ENCODE measurements at regions not wholly inside any gene's neighbourhood (a gene's known extent, or its start where the extent isn't known, plus 50 kb on each side); places are given as distances from the start of the nearest gene placed in this dataset.

GRCh38 chr20:55586610-55587009 is 418.7 kb downstream of the CBLN4 start:
- DNase-seq: no peak

- DNase-seq: no peak
Measured at GRCh38 chr20:55584964-55585363, 420.4 kb downstream of the CBLN4 start.

GRCh38 chr20:55584307-55584706 is 421.0 kb downstream of the CBLN4 start:
- no peak for DNase-seq

GRCh38 chr20:55583036-55583435 is 422.3 kb downstream of the CBLN4 start:
- DNase-seq: no peak

GRCh38 chr20:55582498-55582897 is 422.8 kb downstream of the CBLN4 start:
- DNase-seq: no peak

- DNase-seq: no peak
Measured at GRCh38 chr20:55581519-55581918, 423.8 kb downstream of the CBLN4 start.

GRCh38 chr20:55580475-55580874 is 424.8 kb downstream of the CBLN4 start:
- no peak for DNase-seq

- no peak for DNase-seq
Measured at GRCh38 chr20:55579802-55580201, 425.5 kb downstream of the CBLN4 start.

- DNase-seq: no peak
Measured at GRCh38 chr20:55576981-55577380, 428.3 kb downstream of the CBLN4 start.

- no peak for DNase-seq
Measured at GRCh38 chr20:55569084-55569483, 436.2 kb downstream of the CBLN4 start.

GRCh38 chr20:55567826-55568225 is 437.5 kb downstream of the CBLN4 start:
- no peak for DNase-seq

GRCh38 chr20:55565096-55565773 is 440.1 kb downstream of the CBLN4 start:
- no peak for DNase-seq

GRCh38 chr20:55561259-55561658 is 444.1 kb downstream of the CBLN4 start:
- DNase-seq: no peak

GRCh38 chr20:55557191-55557590 is 448.1 kb downstream of the CBLN4 start:
- no peak for DNase-seq

GRCh38 chr20:55555075-55555650 is 450.2 kb downstream of the CBLN4 start:
- DNase-seq: no peak

GRCh38 chr20:55544638-55545037 is 460.7 kb downstream of the CBLN4 start:
- no peak for DNase-seq

GRCh38 chr20:55540486-55540885 is 464.8 kb downstream of the CBLN4 start:
- no peak for DNase-seq

GRCh38 chr20:55540013-55540412 is 465.3 kb downstream of the CBLN4 start:
- no peak for DNase-seq

- DNase-seq: no peak
Measured at GRCh38 chr20:55538261-55538908, 466.9 kb downstream of the CBLN4 start.

GRCh38 chr20:55535366-55535765 is 470.0 kb downstream of the CBLN4 start:
- DNase-seq: no peak

- no peak for DNase-seq
Measured at GRCh38 chr20:55533632-55534031, 471.7 kb downstream of the CBLN4 start.

- DNase-seq: no peak
Measured at GRCh38 chr20:55530763-55531162, 474.6 kb downstream of the CBLN4 start.

- DNase-seq: no peak
Measured at GRCh38 chr20:55528482-55528881, 476.8 kb downstream of the CBLN4 start.

GRCh38 chr20:55522296-55522815 is 483.0 kb downstream of the CBLN4 start:
- DNase-seq: no peak

All from suppressor macrophage (primary cell).